GM20431 (cell line): ENCODE measurements at regions not wholly inside any gene's neighbourhood (a gene's known extent, or its start where the extent isn't known, plus 50 kb on each side); places are given as distances from the start of the nearest gene placed in this dataset.

Experiments used
- in situ Hi-C: fragments of 300-500 bp; cut with MseI, MboI; formaldehyde crosslinking; loops from one replicate; pipeline ENCODE4 v1.15.0; 2020; ENCODE audit warnings: low sequenced_read_pairs; ENCODE audit not compliant: unreplicated experiment

- in situ Hi-C loops: no loop called here
These were observed 94.1 kb downstream of the NOC3L start for GRCh38 chr10:94268652-94269051.

- in situ Hi-C loops: no loop called here
These were observed 88.5 kb downstream of the NOC3L start for GRCh38 chr10:94274142-94274787.

GRCh38 chr10:94276140-94276539, 86.6 kb downstream of the NOC3L start:
- in situ Hi-C loops: no loop called here

- in situ Hi-C loops: no loop called here
These were observed 85.3 kb downstream of the NOC3L start for GRCh38 chr10:94277450-94277849.

- in situ Hi-C loops: loop anchor here (10.0 kb wide), 1 partner anchor 155 kb away; no protein-coding TSS in a partner anchor
These were observed 82.7 kb downstream of the NOC3L start for GRCh38 chr10:94279835-94280709.

GRCh38 chr10:94281654-94282053, 81.1 kb downstream of the NOC3L start:
- in situ Hi-C loops: loop anchor here (10.0 kb wide), 1 partner anchor 153 kb away; no protein-coding TSS in a partner anchor

GRCh38 chr10:94282369-94282768, 80.4 kb downstream of the NOC3L start:
- in situ Hi-C loops: loop anchor here (10.0 kb wide), 1 partner anchor 152 kb away; no protein-coding TSS in a partner anchor
